ENCODE measurements at regions not wholly inside any gene's neighbourhood (a gene's known extent, or its start where the extent isn't known, plus 50 kb on each side); places are given as distances from the start of the nearest gene placed in this dataset.
"Not testable (repeated sequence)": the region's sequence is repeated elsewhere in the genome, so short reads cannot be mapped to it uniquely, and the experiment has no call there.

GRCh38 chr18:1047406-1047805 lies 142.7 kb downstream of the ADCYAP1 start:
- peak; percentile 17 for DNase-seq

GRCh38 chr18:1048032-1048431 lies 143.4 kb downstream of the ADCYAP1 start:
- no peak for DNase-seq

GRCh38 chr18:1049173-1049572 lies 144.5 kb downstream of the ADCYAP1 start:
- DNase-seq: no peak

GRCh38 chr18:1050012-1050657 lies 145.5 kb downstream of the ADCYAP1 start:
- DNase-seq: no peak

- no peak for DNase-seq
These were observed 147.6 kb downstream of the ADCYAP1 start for GRCh38 chr18:1052301-1052700.

- DNase-seq: no peak
These were observed 149.0 kb downstream of the ADCYAP1 start for GRCh38 chr18:1053331-1054315.

GRCh38 chr18:1056404-1056803 lies 151.7 kb downstream of the ADCYAP1 start:
- no peak for DNase-seq

GRCh38 chr18:1057367-1057766 lies 152.7 kb downstream of the ADCYAP1 start:
- no peak for DNase-seq

- no peak for DNase-seq
These were observed 157.9 kb downstream of the ADCYAP1 start for GRCh38 chr18:1062588-1062987.

GRCh38 chr18:1075322-1075721 lies 170.7 kb downstream of the ADCYAP1 start:
- no peak for DNase-seq

GRCh38 chr18:1075876-1076275 lies 171.2 kb downstream of the ADCYAP1 start:
- no peak for DNase-seq

- DNase-seq: no peak
These were observed 173.6 kb downstream of the ADCYAP1 start for GRCh38 chr18:1078301-1078700.

- DNase-seq: not testable (repeated sequence)
These were observed 179.0 kb downstream of the ADCYAP1 start for GRCh38 chr18:1083675-1084074.

- no peak for DNase-seq
These were observed 186.1 kb downstream of the ADCYAP1 start for GRCh38 chr18:1090758-1091157.

- DNase-seq: no peak
These were observed 187.6 kb downstream of the ADCYAP1 start for GRCh38 chr18:1092228-1092627.

GRCh38 chr18:1094409-1094808 lies 189.7 kb downstream of the ADCYAP1 start:
- DNase-seq: no peak

GRCh38 chr18:1097991-1098735 lies 193.5 kb downstream of the ADCYAP1 start:
- DNase-seq: not testable (repeated sequence)

GRCh38 chr18:1102848-1103247 lies 198.2 kb downstream of the ADCYAP1 start:
- no peak for DNase-seq

GRCh38 chr18:1103537-1103936 lies 198.9 kb downstream of the ADCYAP1 start:
- no peak for DNase-seq

- DNase-seq: no peak
These were observed 199.7 kb downstream of the ADCYAP1 start for GRCh38 chr18:1104181-1104881.

- DNase-seq: no peak
These were observed 219.8 kb downstream of the ADCYAP1 start for GRCh38 chr18:1124495-1124894.

GRCh38 chr18:1133541-1133940 lies 228.9 kb downstream of the ADCYAP1 start:
- no peak for DNase-seq

- DNase-seq: no peak
These were observed 243.1 kb downstream of the ADCYAP1 start for GRCh38 chr18:1147730-1148129.
